ENCODE measurements at regions not wholly inside any gene's neighbourhood (a gene's known extent, or its start where the extent isn't known, plus 50 kb on each side); places are given as distances from the start of the nearest gene placed in this dataset.

DNA sequence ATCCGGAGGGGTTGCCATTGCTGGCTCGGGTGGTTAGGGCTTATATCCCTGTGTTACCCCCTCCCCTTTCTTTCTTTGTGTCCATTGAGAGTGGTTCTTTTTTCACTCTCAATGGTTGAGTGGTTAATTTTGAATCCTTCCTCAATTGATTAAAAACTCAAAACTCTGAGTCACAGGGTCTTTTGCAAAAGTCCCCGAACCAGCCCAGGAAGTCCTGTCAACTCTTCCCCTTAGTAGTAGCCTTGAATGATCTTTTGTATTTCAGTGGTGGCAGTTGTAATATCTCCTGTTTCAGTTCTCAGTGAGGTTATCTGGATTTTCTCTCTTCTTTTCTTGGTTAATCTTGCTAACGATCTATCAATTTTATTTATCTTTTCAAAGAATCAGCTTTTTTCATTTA, 170.0 kb upstream of the GYPA start:
- no peak for TF ChIP-seq POLR2A (IDR thresholded peaks at IDR 0.05)
- TF ChIP-seq, protein P1, sequence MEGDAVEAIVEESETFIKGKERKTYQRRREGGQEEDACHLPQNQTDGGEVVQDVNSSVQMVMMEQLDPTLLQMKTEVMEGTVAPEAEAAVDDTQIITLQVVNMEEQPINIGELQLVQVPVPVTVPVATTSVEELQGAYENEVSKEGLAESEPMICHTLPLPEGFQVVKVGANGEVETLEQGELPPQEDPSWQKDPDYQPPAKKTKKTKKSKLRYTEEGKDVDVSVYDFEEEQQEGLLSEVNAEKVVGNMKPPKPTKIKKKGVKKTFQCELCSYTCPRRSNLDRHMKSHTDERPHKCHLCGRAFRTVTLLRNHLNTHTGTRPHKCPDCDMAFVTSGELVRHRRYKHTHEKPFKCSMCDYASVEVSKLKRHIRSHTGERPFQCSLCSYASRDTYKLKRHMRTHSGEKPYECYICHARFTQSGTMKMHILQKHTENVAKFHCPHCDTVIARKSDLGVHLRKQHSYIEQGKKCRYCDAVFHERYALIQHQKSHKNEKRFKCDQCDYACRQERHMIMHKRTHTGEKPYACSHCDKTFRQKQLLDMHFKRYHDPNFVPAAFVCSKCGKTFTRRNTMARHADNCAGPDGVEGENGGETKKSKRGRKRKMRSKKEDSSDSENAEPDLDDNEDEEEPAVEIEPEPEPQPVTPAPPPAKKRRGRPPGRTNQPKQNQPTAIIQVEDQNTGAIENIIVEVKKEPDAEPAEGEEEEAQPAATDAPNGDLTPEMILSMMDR (IDR thresholded peaks at IDR 0.05) = no peak
- ATAC-seq = no peak
- intact Hi-C loops (cut with DNase I) = no loop called here

DNA sequence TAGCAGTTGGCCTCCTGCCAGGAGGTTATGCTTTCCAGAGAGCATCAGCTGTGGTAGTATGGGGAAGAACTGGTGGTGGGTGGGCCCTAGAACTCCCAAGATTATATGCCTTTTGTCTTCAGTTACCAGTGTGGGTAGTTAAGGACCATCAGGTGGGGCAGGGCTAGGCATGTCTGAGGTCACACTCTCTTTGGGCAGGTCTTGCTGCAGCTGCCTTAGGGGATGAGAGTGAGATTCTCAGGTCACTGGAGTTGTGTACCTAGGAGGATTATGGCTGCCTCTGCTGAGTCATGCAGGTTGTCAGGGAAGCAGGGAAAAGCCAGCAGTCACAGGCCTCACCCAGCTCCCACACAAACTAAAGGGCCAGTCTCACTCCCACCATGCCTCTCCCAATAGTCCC, 172.9 kb upstream of the GYPA start:
- H3K27ac ChIP-seq = no peak overlapping the region
- H3K4me3 ChIP-seq = no peak overlapping the region
- TF ChIP-seq POLR2A (IDR thresholded peaks at IDR 0.05) = no peak
- TF ChIP-seq, protein P1 (IDR thresholded peaks at IDR 0.05) = no peak
- H3K27me3 ChIP-seq = no peaks in the 10 kb centered on the region
- H3K36me3 ChIP-seq = no peaks in the 10 kb centered on the region
- no peaks in the 10 kb centered on the region for H3K4me1 ChIP-seq
- DNase-seq (no peak), ATAC-seq (no peak)
- intact Hi-C loops (cut with DNase I) = no loop called here
- peaks cover 0 to 31% (median 21%) of the 10 kb centered on the region in 12 donors for H3K9me3 ChIP-seq

More for the DNA sequence above, 170.0 kb upstream of the GYPA start:
- H3K36me3 ChIP-seq = no peaks in the 10 kb centered on the region
- peaks cover 0 to 28% (median 14%) of the 10 kb centered on the region in 12 donors for H3K9me3 ChIP-seq
- no peak for DNase-seq
- no peak overlapping the region for H3K4me3 ChIP-seq
- H3K27me3 ChIP-seq = no peaks in the 10 kb centered on the region
- H3K27ac ChIP-seq = no peak overlapping the region
- no peaks in the 10 kb centered on the region for H3K4me1 ChIP-seq
- 80 to 88% (median 83%) methylated on average over 4 of the region's 4 CpGs for WGBS, 4 donors

- DNase-seq (no peak), ATAC-seq (no peak)
- TF ChIP-seq, protein P1 (IDR thresholded peaks at IDR 0.05) = no peak
- no peak for TF ChIP-seq POLR2A (IDR thresholded peaks at IDR 0.05)
- H3K27ac ChIP-seq = no peak overlapping the region
- H3K4me3 ChIP-seq = no peak overlapping the region
- intact Hi-C loops (cut with DNase I) = no loop called here
- H3K36me3 ChIP-seq = no peaks in the 10 kb centered on the region
- WGBS, 4 donors = 63 to 74% (median 72%) methylated on average over 1 of the region's 1 CpG
- H3K27me3 ChIP-seq = no peaks in the 10 kb centered on the region
- H3K9me3 ChIP-seq = peaks cover 0 to 31% (median 20%) of the 10 kb centered on the region in 12 donors
- no peaks in the 10 kb centered on the region for H3K4me1 ChIP-seq
Observed at GRCh38 chr4:144316869-144317268, 176.4 kb upstream of the GYPA start.

DNA sequence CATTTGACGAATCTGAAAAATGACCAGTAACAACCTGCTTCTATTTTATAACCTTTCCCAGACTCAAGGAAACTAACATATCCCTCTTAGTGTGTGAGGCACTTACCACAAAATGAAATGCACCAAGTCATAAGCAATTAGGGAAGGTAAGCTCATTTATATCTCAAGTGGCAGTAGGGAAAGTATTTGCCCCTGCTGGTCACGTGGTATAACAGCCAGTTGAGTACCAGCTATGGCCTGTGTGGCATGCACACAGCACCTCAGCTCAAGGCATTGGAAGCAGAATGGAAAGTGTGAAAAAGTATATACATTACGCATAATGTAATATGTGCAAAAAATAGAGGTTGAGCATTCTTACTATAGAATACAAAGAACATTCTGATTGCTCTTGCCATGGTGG, 178.3 kb upstream of the GYPA start:
- ATAC-seq = no peak
- WGBS, 4 donors = 61 to 66% (median 64%) methylated on average over 3 of the region's 3 CpGs
- H3K27me3 ChIP-seq = no peaks in the 10 kb centered on the region
- H3K36me3 ChIP-seq = no peaks in the 10 kb centered on the region
- TF ChIP-seq, protein P1 (IDR thresholded peaks at IDR 0.05) = no peak
- TF ChIP-seq POLR2A (IDR thresholded peaks at IDR 0.05) = no peak
- H3K9me3 ChIP-seq = peaks cover 0 to 25% (median 18%) of the 10 kb centered on the region in 12 donors
- no peak overlapping the region for H3K4me3 ChIP-seq
- intact Hi-C loops (cut with DNase I) = no loop called here
- H3K4me1 ChIP-seq = no peaks in the 10 kb centered on the region
- H3K27ac ChIP-seq = no peak overlapping the region
- DNase-seq = no peak
